H1 (cell line): ENCODE measurements at regions not wholly inside any gene's neighbourhood (a gene's known extent, or its start where the extent isn't known, plus 50 kb on each side); places are given as distances from the start of the nearest gene placed in this dataset.
A peak's percentile ranks its signal among the peaks of the same experiment; 100 is the strongest.

Source experiments
- CTCF ChIA-PET: fragments of 300-600 bp; sonication (Branson Sonifier 250); formaldehyde crosslinking; loops from one replicate; lab custom pipeline; 2021; ENCODE audit not compliant: partially characterized antibody; lab: Charles Lee
- POLR2A ChIA-PET: fragments of 300-600 bp; sonication (Branson Sonifier 250); formaldehyde crosslinking; loops from one replicate; lab custom pipeline; 2021; ENCODE audit warnings: inconsistent platforms; ENCODE audit not compliant: partially characterized antibody; lab: Charles Lee
- DNase-seq, 2 experiments: peaks; one replicate each; pipeline versions ENCODE4 v3.0.0 to v3.0.0-alpha.2; 2010 to 2022; ENCODE audit warnings: low spot score in 2 of 2, low read depth in 1 of 2, mixed read lengths in 1 of 2
- FAIRE-seq: peaks from 2 replicates; lab custom pipeline; 2011; peaks lifted over from hg19 to GRCh38; lab: Jason Lieb, UNC
- H2AFZ ChIP-seq: 2 replicates; pipeline ENCODE4 v1.8.1; 2012; ENCODE audit warnings: low read length, inconsistent platforms
- H2AK5ac ChIP-seq: 2 replicates; pipeline ENCODE4 v1.6.1; 2013; ENCODE audit warnings: low read depth, low read length
- H2BK120ac ChIP-seq: replicated peaks from 2 replicates; pipeline ENCODE3; 2013; ENCODE audit warnings: low read depth, low read length, inconsistent platforms
- H2BK12ac ChIP-seq: 2 replicates; pipeline ENCODE4 v1.6.1; 2013; ENCODE audit warnings: low read depth, low read length
- H2BK15ac ChIP-seq: 2 replicates; pipeline ENCODE4 v1.6.1; 2013; ENCODE audit warnings: low read length
- H2BK20ac ChIP-seq: 2 replicates; pipeline ENCODE4 v1.6.1; 2013; ENCODE audit warnings: low read length
- H2BK5ac ChIP-seq: 2 replicates; pipeline ENCODE4 v1.6.1; 2013; ENCODE audit warnings: low read depth, low read length
- H3K14ac ChIP-seq: 2 replicates; pipeline ENCODE4 v1.6.1; 2013; ENCODE audit warnings: inconsistent platforms; ENCODE audit not compliant: insufficient read length
- H3K18ac ChIP-seq: 2 replicates; pipeline ENCODE4 v1.6.1; 2013; ENCODE audit warnings: low read length; ENCODE audit errors: extremely low read depth
- H3K23ac ChIP-seq: 2 replicates; pipeline ENCODE4 v1.6.1; 2013; ENCODE audit warnings: inconsistent platforms; ENCODE audit not compliant: insufficient read length
- H3K23me2 ChIP-seq: 2 replicates; pipeline ENCODE4 v1.6.1; 2013; ENCODE audit warnings: low read depth, low read length
- H3K27ac ChIP-seq: 2 replicates; pipeline ENCODE4 v1.6.1; 2011; ENCODE audit warnings: low read depth, low read length, inconsistent platforms
- H3K27me3 ChIP-seq, 4 experiments: replicated peaks in 1 of 4; 1 replicate in 1 of 4; 2 replicates in 3 of 4; pipeline versions ENCODE4 v1.6.1 to v1.8.1; 2011 to 2013; ENCODE audit warnings: low read length in 3 of 4, mild to moderate bottlenecking in 3 of 4, inconsistent platforms in 2 of 4, mixed read lengths in 2 of 4, moderate library complexity in 1 of 4; ENCODE audit not compliant: control insufficient read depth in 3 of 4, insufficient read depth in 3 of 4; ENCODE audit errors: extremely low read depth in 1 of 4
- H3K36me3 ChIP-seq, 4 experiments: 2 replicates each; pipeline versions ENCODE4 v1.6.1 to v1.8.1; 2011 to 2013; ENCODE audit warnings: mild to moderate bottlenecking in 4 of 4, low read length in 3 of 4, moderate library complexity in 2 of 4, control low read depth in 1 of 4, inconsistent platforms in 1 of 4; ENCODE audit not compliant: insufficient read depth in 4 of 4, control insufficient read depth in 2 of 4
- H3K4ac ChIP-seq: replicated peaks from 2 replicates; pipeline ENCODE3; 2013; ENCODE audit warnings: low read length, low read depth, mixed read lengths, inconsistent platforms; ENCODE audit not compliant: insufficient read length
- H3K4me1 ChIP-seq, 4 experiments: replicated peaks in 1 of 4; 1 replicate in 1 of 4; 2 replicates in 3 of 4; pipeline versions ENCODE4 v1.6.1 to v1.8.1; 2011 to 2013; ENCODE audit warnings: low read length in 3 of 4, inconsistent platforms in 2 of 4, mixed read lengths in 1 of 4; ENCODE audit not compliant: insufficient read depth in 4 of 4, control insufficient read depth in 3 of 4
- H3K4me2 ChIP-seq, 2 experiments: 2 replicates each; pipeline versions ENCODE4 v1.6.1 to v1.8.1; 2011 to 2013; ENCODE audit warnings: low read depth in 2 of 2, low read length in 2 of 2, control low read depth in 1 of 2, inconsistent platforms in 1 of 2, mild to moderate bottlenecking in 1 of 2; ENCODE audit not compliant: insufficient read depth in 1 of 2
- H3K4me3 ChIP-seq, 4 experiments: fragments of 200-600, 300-600 bp in 1 of 4; sonication (generic), shearing (Covaris generic), sonication (Bioruptor Twin) in 1 of 4; 2 replicates each; pipeline versions ENCODE4 v1.5.1 to v1.8.1; 2011 to 2016; ENCODE audit warnings: low read length in 4 of 4, low read depth in 3 of 4, control low read depth in 2 of 4, inconsistent platforms in 2 of 4, mild to moderate bottlenecking in 2 of 4, mixed read lengths in 1 of 4, moderate library complexity in 1 of 4; ENCODE audit not compliant: insufficient read depth in 2 of 4; ENCODE audit errors: extremely low read depth in 1 of 4
- H3K56ac ChIP-seq: replicated peaks from 2 replicates; pipeline ENCODE3; 2013; ENCODE audit warnings: low read depth, mild to moderate bottlenecking, mixed read lengths, low read length, inconsistent platforms; ENCODE audit not compliant: insufficient read length
- H3K79me1 ChIP-seq: 2 replicates; pipeline ENCODE4 v1.6.1; 2013; ENCODE audit warnings: low read depth, low read length, control low read depth
- H3K79me2 ChIP-seq, 2 experiments: 2 replicates each; pipeline versions ENCODE4 v1.6.1 to v1.8.1; 2012 to 2013; ENCODE audit warnings: low read length in 2 of 2, mild to moderate bottlenecking in 2 of 2, inconsistent platforms in 1 of 2; ENCODE audit not compliant: insufficient read depth in 2 of 2, control insufficient read depth in 1 of 2
- H3K9ac ChIP-seq, 4 experiments: replicated peaks in 1 of 4; 1 replicate in 1 of 4; 2 replicates in 3 of 4; pipeline versions ENCODE4 v1.6.1 to v1.8.1; 2011 to 2013; ENCODE audit warnings: low read depth in 3 of 4, low read length in 3 of 4, control low read depth in 2 of 4, mild to moderate bottlenecking in 2 of 4, moderate library complexity in 2 of 4, inconsistent platforms in 1 of 4; ENCODE audit errors: extremely low read depth in 1 of 4
- H3K9me3 ChIP-seq, 2 experiments: 2 replicates each; pipeline versions ENCODE4 v1.6.1 to v1.8.1; 2012 to 2013; ENCODE audit warnings: mild to moderate bottlenecking in 2 of 2, moderate library complexity in 2 of 2, control low read depth in 1 of 2, inconsistent platforms in 1 of 2, low read depth in 1 of 2, low read length in 1 of 2, mixed read lengths in 1 of 2; ENCODE audit not compliant: insufficient read depth in 2 of 2
- H4K20me1 ChIP-seq, 2 experiments: replicated peaks in 1 of 2; 2 replicates each; pipeline versions ENCODE3 to v1.8.1; 2011 to 2013; ENCODE audit warnings: inconsistent platforms in 2 of 2, low read length in 2 of 2, mild to moderate bottlenecking in 1 of 2; ENCODE audit not compliant: insufficient read depth in 2 of 2, control insufficient read depth in 1 of 2
- H4K5ac ChIP-seq: 2 replicates; pipeline ENCODE4 v1.6.1; 2013; ENCODE audit warnings: low read length, low read depth, mixed read lengths, inconsistent platforms; ENCODE audit not compliant: insufficient read length
- H4K8ac ChIP-seq: 2 replicates; pipeline ENCODE4 v1.8.0; 2013; ENCODE audit warnings: mild to moderate bottlenecking, moderate library complexity, low read length, inconsistent platforms; ENCODE audit not compliant: insufficient read depth; ENCODE audit errors: extremely low read depth
- H4K91ac ChIP-seq: replicated peaks from 2 replicates; pipeline ENCODE3; 2013; ENCODE audit warnings: low read length, mixed read lengths, inconsistent platforms; ENCODE audit not compliant: insufficient read length
- CTCF ChIP-seq, 3 experiments: IDR thresholded peaks; 1 replicate in 2 of 3; 2 replicates in 1 of 3; pipeline versions ENCODE4 v1.5.1 to v1.6.1; 2011; ENCODE audit warnings: low read length in 3 of 3, mild to moderate bottlenecking in 3 of 3, inconsistent platforms in 2 of 3, low read depth in 1 of 3, moderate library complexity in 1 of 3; ENCODE audit not compliant: insufficient read depth in 1 of 3; ENCODE audit errors: control extremely low read depth in 1 of 3
- EZH2 ChIP-seq: fragments of 200-600 bp; sonication (generic); IDR thresholded peaks from 2 replicates; pipeline ENCODE4 v1.7.1; 2012; ENCODE audit warnings: low read depth, mild to moderate bottlenecking, moderate library complexity, low read length, inconsistent platforms; ENCODE audit not compliant: severe bottlenecking
- RAD21 ChIP-seq, 2 experiments: IDR thresholded peaks in 1 of 2; conservative IDR thresholded peaks in 1 of 2; 2 replicates each; pipeline ENCODE4 v1.6.1; 2011; ENCODE audit warnings: low read depth in 2 of 2, low read length in 2 of 2, improper control_type of control experiment in 1 of 2, inconsistent platforms in 1 of 2, mild to moderate bottlenecking in 1 of 2, moderate library complexity in 1 of 2
- WGBS, 2 experiments: shearing (Covaris generic) in 1 of 2; methylation state at CpG; one replicate each; pipeline versions ENCODE4 v1.1.6 to v1.1.7; 2013 to 2015; ENCODE audit warnings: low lambda C conversion rate in 2 of 2, mixed read lengths in 2 of 2, inconsistent platforms in 1 of 2, low coverage in 1 of 2, missing lambda C conversion rate in 1 of 2; ENCODE audit not compliant: insufficient replicate concordance in 2 of 2, insufficient coverage in 1 of 2, insufficient read length in 1 of 2; ENCODE audit errors: extremely low coverage in 1 of 2, missing lambda C conversion rate in 1 of 2; 5-methylcytosine and 5-hydroxymethylcytosine counted together

GRCh38 chr2:4715065-4715464, 977.1 kb upstream of the SOX11 start:
- Histone ChIP-seq H4K8ac (no peak overlapping the region), H2BK12ac (no peak overlapping the region), H3K4me2 (no peak overlapping the region), H4K91ac (no peak overlapping the region), H3K9me3 (peaks cover 0 to 3% of the 10 kb centered on the region in 2 experiments; a peak in 1 of 4 replicates), H3K79me1 (no peaks in the 10 kb centered on the region), H3K23me2 (no peaks in the 10 kb centered on the region), H3K4me3 (no peak overlapping the region), H2BK120ac (no peak overlapping the region), H3K79me2 (no peaks in the 10 kb centered on the region), H2BK5ac (no peak overlapping the region), H3K36me3 (no peaks in the 10 kb centered on the region), H2BK20ac (no peak overlapping the region), H3K18ac (no peak overlapping the region), H4K20me1 (no peaks in the 10 kb centered on the region), H2AK5ac (no peak overlapping the region), H4K5ac (no peak overlapping the region), H3K56ac (no peak overlapping the region), H2AFZ (peak overlapping the region; percentile 95; the same call in 1 of the 2 replicates), H3K4me1 (no peaks in the 10 kb centered on the region), H3K4ac (no peak overlapping the region), H3K23ac (no peak overlapping the region), H3K27ac (no peak overlapping the region), H2BK15ac (no peak overlapping the region), H3K9ac (no peak overlapping the region), H3K27me3 (no peaks in the 10 kb centered on the region), H3K14ac (no peak overlapping the region)
- POLR2A ChIA-PET: no interaction called here
- peak; percentile 87 to 90 for TF ChIP-seq RAD21 (IDR thresholded peaks at IDR 0.05 in 1 of 2, conservative IDR thresholded peaks at IDR 0.05 in 1 of 2; ENCODE audit: low read depth in 2 of 2, low read length in 2 of 2)
- peak in 2 of 3 experiments; percentile 48 to 50; a peak in 2 of 4 replicates for TF ChIP-seq CTCF (IDR thresholded peaks at IDR 0.05; ENCODE audit: control extremely low read depth in 1 of 3, insufficient read depth in 1 of 3, low read depth in 1 of 3, low read length in 3 of 3)
- no peak for TF ChIP-seq EZH2
- CTCF ChIA-PET: interaction anchor here (0.6 to 2.0 kb wide), 17 partner anchors 8 to 757 kb away, joined by 3 to 7 read pairs (median 4); no protein-coding TSS in a partner anchor
- FAIRE-seq (peak; percentile 84), DNase-seq (no peak)
- 68% methylated on average over 2 of the region's 2 CpGs; no CpG with 5 or more reads in 1 of the 2 experiments for WGBS, 2 experiments
